Muscle of leg (tissue), 3 donors: ENCODE measurements at regions not wholly inside any gene's neighbourhood (a gene's known extent, or its start where the extent isn't known, plus 50 kb on each side); places are given as distances from the start of the nearest gene placed in this dataset.
"Not testable (repeated sequence)": the region's sequence is repeated elsewhere in the genome, so short reads cannot be mapped to it uniquely, and the experiment has no call there.

Source experiments
- DNase-seq: peaks from one replicate; pipeline ENCODE4 v3.0.0; 2013
- H3K27ac ChIP-seq: one replicate; pipeline ENCODE4 v1.5.1; 2013; ENCODE audit warnings: mild to moderate bottlenecking, low read length, control low read depth
- H3K27me3 ChIP-seq: one replicate; pipeline ENCODE4 v1.6.1; 2013; ENCODE audit warnings: low read length; ENCODE audit not compliant: control insufficient read depth, insufficient read depth
- H3K36me3 ChIP-seq: one replicate; pipeline ENCODE4 v1.6.1; 2013; ENCODE audit warnings: low read length; ENCODE audit not compliant: control insufficient read depth, insufficient read depth
- H3K4me1 ChIP-seq: one replicate; pipeline ENCODE4 v1.6.1; 2013; ENCODE audit warnings: low read length; ENCODE audit not compliant: control insufficient read depth, insufficient read depth
- H3K4me3 ChIP-seq: one replicate; pipeline ENCODE4 v1.5.1; 2013; ENCODE audit warnings: low read length, control low read depth
- H3K9me3 ChIP-seq: replicated peaks from 2 replicates; pipeline ENCODE4 v1.6.1; 2013; ENCODE audit warnings: low read depth, low read length; ENCODE audit not compliant: control insufficient read depth
- WGBS: methylation state at CpG from one replicate; pipeline ENCODE4 v1.1.5; 2013; ENCODE audit warnings: missing lambda C conversion rate; ENCODE audit not compliant: insufficient coverage; 5-methylcytosine and 5-hydroxymethylcytosine counted together

DNA sequence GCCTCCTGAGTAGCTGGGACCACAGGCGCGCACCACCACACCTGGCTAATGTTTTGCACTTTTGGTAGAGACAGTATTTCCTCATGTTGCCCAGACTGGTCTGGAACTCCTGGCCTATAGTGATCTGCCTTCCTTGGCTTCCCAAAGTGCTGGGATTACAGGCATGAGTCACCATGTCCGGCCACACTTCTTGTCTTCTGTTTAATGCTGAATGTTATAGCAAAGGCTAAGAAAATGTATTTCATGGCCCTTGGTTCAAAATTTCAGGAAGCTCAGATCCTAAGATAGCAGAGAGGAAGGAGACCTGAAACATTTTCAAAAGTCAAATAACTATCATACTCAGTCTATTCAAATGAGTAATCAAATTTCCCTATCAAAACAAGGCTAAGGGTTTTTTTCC lies 229.6 kb downstream of the BAMBI start:
- H3K27ac ChIP-seq = no peak overlapping the region
- 100% methylated on average over 2 of the region's 3 CpGs for WGBS
- H3K27me3 ChIP-seq = peaks cover 2% of the 10 kb centered on the region
- H3K9me3 ChIP-seq = no peaks in the 10 kb centered on the region
- H3K4me1 ChIP-seq = no peaks in the 10 kb centered on the region
- no peaks in the 10 kb centered on the region for H3K36me3 ChIP-seq
- DNase-seq = no peak
- H3K4me3 ChIP-seq = no peak overlapping the region

DNA sequence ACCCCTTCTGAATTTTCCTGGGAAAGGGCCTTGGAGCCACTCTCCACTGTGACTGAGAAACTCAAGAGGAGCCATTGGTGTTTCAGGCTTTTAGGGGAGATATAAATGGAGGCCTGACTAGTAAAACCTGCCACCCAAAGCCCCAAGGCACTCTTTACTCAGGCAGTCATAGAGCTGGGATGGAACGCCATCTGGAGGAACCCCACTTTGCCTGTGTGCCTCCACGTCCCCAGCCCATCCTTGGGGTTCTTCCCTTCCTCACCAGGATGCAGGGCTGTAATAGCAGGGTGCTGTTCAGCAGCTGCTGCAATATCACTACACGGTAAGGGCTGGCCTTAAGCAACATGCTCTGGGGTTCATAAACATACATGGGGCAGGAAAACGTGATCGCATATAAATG lies 232.6 kb downstream of the BAMBI start:
- no peaks in the 10 kb centered on the region for H3K27me3 ChIP-seq
- 61% methylated on average over 3 of the region's 5 CpGs for whole genome bisulfite sequencing
- no peak for DNase-seq
- H3K27ac ChIP-seq = no peak overlapping the region
- no peaks in the 10 kb centered on the region for H3K36me3 ChIP-seq
- H3K9me3 ChIP-seq = no peaks in the 10 kb centered on the region
- no peak overlapping the region for H3K4me3 ChIP-seq
- H3K4me1 ChIP-seq = no peaks in the 10 kb centered on the region

DNA sequence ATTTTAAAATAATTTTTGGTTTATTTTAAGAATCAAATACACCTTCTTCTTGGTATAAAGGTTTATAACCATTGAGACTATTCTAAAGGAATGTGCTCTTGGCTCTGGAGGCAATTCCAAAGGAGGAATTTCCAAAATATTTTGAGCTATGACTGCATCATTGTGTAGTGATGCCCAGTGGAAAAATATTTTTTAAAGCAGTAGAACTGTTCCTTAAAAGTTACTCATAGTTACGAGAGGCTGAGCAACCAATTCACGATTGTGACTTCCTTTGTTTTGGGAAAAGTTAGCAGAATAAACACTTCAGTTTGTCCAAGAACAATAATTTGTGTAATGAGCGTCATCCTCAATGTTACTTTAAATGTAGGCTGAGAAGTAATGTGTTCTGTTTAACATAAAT lies 233.6 kb downstream of the BAMBI start:
- Histone ChIP-seq H3K4me3 (no peak overlapping the region), H3K27ac (peak overlapping the region; percentile 67), H3K36me3 (no peaks in the 10 kb centered on the region), H3K9me3 (no peaks in the 10 kb centered on the region), H3K4me1 (no peaks in the 10 kb centered on the region), H3K27me3 (no peaks in the 10 kb centered on the region)
- WGBS = no CpG with 5 or more reads among the region's 3 CpGs
- peak; percentile 86 for DNase-seq

DNA sequence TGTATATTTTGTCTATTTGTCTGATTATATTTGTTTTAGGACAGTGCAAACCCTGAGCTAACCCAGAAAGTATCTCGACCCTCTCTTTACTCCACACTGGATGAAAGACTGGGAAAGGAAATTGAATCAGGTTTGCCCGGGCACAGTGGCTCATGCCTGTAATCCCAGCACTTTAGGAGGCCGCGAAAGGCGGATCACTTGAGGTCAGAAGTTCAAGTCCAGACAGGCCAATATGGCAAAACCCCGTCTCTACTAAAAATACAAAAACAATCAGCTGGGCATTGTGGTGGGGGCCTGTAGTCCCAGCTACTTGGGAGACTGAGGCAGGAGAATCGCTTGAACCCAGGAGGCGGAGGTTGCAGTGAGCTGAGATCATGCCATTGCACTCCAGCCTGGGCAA lies 234.2 kb downstream of the BAMBI start:
- not testable (repeated sequence) for H3K4me3 ChIP-seq, H3K9me3 ChIP-seq, DNase-seq, H3K36me3 ChIP-seq, H3K27me3 ChIP-seq, H3K4me1 ChIP-seq
- no CpG with 5 or more reads among the region's 8 CpGs for WGBS
- peak overlapping the region; percentile 67 for H3K27ac ChIP-seq

DNA sequence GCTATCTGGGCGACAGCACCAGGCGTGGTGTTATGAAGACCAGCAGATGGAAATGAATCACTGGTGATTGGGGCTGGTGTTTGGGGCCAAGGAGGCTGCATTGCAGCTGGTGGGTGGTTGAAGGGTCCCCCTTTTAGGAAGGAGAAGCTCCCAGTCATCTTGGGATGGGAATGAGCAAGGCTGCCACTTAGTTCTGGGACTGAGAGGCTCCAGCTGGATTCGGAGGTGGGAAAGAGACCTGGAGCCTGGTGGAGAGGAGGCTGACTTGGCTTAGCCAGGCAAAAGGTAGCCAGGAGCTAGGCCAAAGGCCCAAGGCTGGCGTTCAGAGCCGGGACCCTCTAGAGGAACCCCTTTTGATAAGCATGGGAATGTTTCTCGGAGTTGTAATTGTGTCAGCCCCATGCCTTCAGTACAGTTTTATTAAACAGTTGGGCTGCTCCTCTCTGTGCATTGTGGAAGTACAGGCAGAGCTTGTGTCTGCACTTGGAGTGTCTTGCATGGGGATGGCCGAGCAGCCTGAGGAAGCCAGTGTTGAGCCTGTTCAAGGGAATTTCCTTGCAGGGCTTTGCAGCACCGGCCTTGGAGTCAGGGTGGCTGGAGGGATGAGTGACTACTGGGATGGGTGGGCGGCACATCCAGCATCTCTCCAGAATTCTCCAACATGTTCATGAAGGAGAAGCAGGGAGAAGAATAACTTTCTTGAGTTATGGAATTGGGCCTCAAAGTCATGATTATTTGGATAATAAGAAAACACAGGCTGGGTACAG lies 234.9 kb downstream of the BAMBI start:
- DNase-seq = no peak
- Histone ChIP-seq H3K4me1 (no peaks in the 10 kb centered on the region), H3K9me3 (no peaks in the 10 kb centered on the region), H3K4me3 (no peak overlapping the region), H3K27ac (peak overlapping the region; percentile 7), H3K27me3 (no peaks in the 10 kb centered on the region), H3K36me3 (no peaks in the 10 kb centered on the region)
- WGBS = 92% methylated on average over 3 of the region's 9 CpGs

DNA sequence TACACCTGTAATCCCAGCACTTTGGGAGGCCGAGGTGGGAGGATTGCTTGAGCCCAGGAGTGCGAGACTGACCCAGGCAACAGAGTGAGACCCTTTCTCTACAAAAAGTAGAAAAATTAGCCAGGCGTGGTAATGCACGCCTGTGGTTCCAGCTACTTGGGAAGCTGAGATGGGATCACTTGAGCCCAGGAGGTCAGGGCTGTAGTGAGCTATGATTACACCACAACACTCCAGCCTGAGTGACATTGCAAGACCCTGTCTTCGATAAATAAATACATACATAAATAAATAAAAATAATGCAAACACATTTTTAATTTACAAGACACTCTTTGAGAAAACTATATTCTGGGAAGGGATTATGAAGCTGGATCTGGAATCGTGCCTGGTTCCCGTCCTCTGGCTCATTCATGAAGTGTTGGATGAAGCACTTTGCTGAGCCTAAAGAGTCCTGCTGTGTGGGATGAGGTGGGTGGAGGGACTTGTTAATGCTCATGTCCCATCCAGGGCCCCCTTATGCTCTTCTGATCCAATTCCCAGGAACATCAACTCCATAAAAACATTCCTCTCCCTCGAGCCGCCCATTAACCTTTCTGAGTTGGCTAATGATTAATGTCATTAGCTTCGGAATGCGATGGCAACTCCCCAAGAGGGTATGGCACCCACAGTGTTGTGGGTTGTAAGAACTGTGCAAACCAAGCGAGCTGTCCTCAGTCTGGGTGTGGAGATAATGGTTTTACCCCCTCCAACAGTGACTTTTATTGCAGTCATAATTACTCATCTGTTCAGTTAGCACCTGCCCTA lies 236.3 kb downstream of the BAMBI start:
- H3K27me3 ChIP-seq = no peaks in the 10 kb centered on the region
- WGBS = 83% methylated on average over 2 of the region's 12 CpGs
- no peak for DNase-seq
- H3K4me3 ChIP-seq = no peak overlapping the region
- no peaks in the 10 kb centered on the region for H3K36me3 ChIP-seq
- H3K27ac ChIP-seq = no peak overlapping the region
- H3K4me1 ChIP-seq = no peaks in the 10 kb centered on the region
- no peaks in the 10 kb centered on the region for H3K9me3 ChIP-seq

DNA sequence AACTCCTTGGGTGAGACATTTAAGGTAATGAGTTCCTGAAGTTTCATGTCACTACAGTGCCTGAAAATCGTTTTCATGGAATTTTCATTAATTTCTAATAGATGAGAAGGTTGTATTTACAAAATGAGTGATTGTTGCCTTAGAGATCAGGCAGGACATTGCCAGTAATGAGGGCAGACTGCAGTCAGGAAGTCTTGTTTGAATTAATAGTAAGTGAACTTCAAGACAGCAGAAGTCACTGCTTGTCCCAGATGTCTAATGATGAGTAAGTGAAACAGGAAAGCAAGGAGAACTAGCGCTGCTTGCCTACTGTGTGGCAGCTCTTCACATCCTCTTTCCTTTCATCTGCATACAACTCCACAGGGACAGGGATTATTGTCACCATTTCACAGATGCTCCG lies 237.4 kb downstream of the BAMBI start:
- Histone ChIP-seq H3K27me3 (no peaks in the 10 kb centered on the region), H3K4me1 (no peaks in the 10 kb centered on the region), H3K36me3 (no peaks in the 10 kb centered on the region), H3K4me3 (no peak overlapping the region), H3K9me3 (no peaks in the 10 kb centered on the region), H3K27ac (no peak overlapping the region)
- DNase-seq = no peak
- 56% methylated on average over 3 of the region's 3 CpGs for WGBS

DNA sequence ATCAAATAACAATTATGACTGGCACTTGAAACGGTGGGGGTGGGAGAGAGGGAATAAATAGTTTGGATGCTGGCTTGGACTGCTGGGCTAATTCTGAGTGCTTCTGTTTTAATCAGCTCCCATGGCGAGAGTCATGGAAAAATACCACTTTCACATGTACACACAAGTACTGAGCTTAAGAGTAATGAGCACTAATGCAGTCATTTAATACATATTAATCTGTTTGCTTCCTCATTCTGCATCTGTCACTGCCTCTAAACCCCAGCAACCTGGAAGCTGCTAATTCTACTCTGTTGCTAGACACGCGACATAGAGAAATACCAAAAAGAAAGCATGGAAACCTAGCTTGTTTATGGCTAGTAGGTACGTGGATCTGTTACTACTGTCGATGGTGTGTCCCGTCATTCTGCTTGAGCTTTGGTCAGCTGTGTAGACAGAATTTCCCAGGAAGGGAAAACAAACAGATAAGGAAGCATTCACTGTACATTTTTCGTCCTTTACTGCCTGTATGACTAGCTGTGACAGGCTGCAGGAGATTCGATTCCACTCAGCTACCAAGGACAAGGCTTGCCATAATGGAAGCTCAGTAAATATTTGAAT lies 238.8 kb downstream of the BAMBI start:
- no peak overlapping the region for H3K27ac ChIP-seq
- H3K9me3 ChIP-seq = no peaks in the 10 kb centered on the region
- no peaks in the 10 kb centered on the region for H3K4me1 ChIP-seq
- peaks cover 2% of the 10 kb centered on the region for H3K27me3 ChIP-seq
- no peak overlapping the region for H3K4me3 ChIP-seq
- WGBS = 79% methylated on average over 6 of the region's 9 CpGs
- no peaks in the 10 kb centered on the region for H3K36me3 ChIP-seq
- no peak for DNase-seq

DNA sequence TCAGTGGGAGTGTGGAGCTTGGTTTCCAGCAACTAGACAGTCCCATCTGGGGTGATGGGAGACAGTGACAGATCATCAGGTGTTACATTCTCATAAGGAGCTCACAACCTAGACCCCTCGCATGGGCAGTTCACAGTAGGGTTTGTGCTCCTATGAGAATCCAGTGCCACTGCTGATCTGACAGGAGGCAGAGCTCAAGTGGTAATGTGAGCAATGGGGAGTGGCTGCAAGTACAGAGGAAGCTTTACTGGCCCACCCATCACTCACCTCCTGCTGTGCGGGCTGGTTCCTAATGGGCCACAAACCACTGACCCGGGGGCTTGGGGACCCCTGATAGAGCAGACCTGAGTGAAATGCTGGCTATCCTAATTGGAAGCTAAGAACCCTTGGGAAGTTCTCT lies 242.8 kb downstream of the BAMBI start:
- H3K27ac ChIP-seq = no peak overlapping the region
- H3K27me3 ChIP-seq = peaks cover 9% of the 10 kb centered on the region
- H3K4me1 ChIP-seq = peaks cover 2% of the 10 kb centered on the region
- no peak for DNase-seq
- H3K36me3 ChIP-seq = no peaks in the 10 kb centered on the region
- H3K4me3 ChIP-seq = no peak overlapping the region
- 80% methylated on average over 1 of the region's 3 CpGs for WGBS
- H3K9me3 ChIP-seq = no peaks in the 10 kb centered on the region

DNA sequence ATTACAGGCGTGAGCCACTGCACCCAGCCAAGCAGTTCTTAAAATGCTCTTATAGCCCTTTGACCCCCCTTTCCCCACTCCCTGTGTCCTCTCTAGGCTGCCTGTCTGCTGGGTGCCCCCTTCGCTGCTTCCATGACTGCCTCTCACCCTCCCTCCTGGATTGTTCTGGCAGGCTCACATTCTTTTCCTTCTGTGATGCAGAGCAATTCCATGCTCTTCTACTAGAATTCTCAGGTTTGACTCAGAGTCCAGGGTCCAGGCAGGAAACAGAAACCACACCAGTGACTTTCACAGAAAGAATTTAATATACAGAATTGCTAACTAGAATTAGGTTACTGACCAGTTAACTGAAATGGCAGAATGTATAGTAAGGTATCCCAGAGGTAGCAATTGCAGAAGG lies 244.8 kb downstream of the BAMBI start:
- H3K4me3 ChIP-seq = no peak overlapping the region
- peaks cover 5% of the 10 kb centered on the region for H3K4me1 ChIP-seq
- no peaks in the 10 kb centered on the region for H3K9me3 ChIP-seq
- 100% methylated on average over 2 of the region's 2 CpGs for WGBS
- no peaks in the 10 kb centered on the region for H3K36me3 ChIP-seq
- peaks cover 13% of the 10 kb centered on the region for H3K27me3 ChIP-seq
- no peak overlapping the region for H3K27ac ChIP-seq
- no peak for DNase-seq
